SK-N-SH (cell line): ENCODE measurements at regions not wholly inside any gene's neighbourhood (a gene's known extent, or its start where the extent isn't known, plus 50 kb on each side); places are given as distances from the start of the nearest gene placed in this dataset.

ENCODE experiments used
- EP300 ChIP-seq, 2 experiments: IDR thresholded peaks; 2 replicates each; pipeline versions ENCODE4 v1.4.0 to v1.6.1; 2012; ENCODE audit warnings: borderline replicate concordance in 1 of 2, low read depth in 1 of 2, low read length in 1 of 2
- EZH2phosphoT487 ChIP-seq: fragments of 200-600 bp; sonication (generic); IDR thresholded peaks from 2 replicates; pipeline ENCODE4 v1.6.1; 2017; ENCODE audit warnings: low read depth, mixed run types, mild to moderate bottlenecking, antibody characterized with exemption, moderate library complexity, borderline replicate concordance
- FOXM1 ChIP-seq: IDR thresholded peaks from 2 replicates; pipeline ENCODE4 v1.4.0; 2012; ENCODE audit warnings: low read depth, mild to moderate bottlenecking
- RCOR1 ChIP-seq: fragments of 150-350 bp; IDR thresholded peaks from 2 replicates; pipeline ENCODE4 v1.6.1; 2017; ENCODE audit warnings: antibody characterized with exemption, low read length
- RXRA ChIP-seq: IDR thresholded peaks from 2 replicates; pipeline ENCODE4 v1.4.0; 2012; ENCODE audit warnings: low read depth, mild to moderate bottlenecking, borderline replicate concordance
- TF ChIP-seq, protein P1 (sequence below): fragments of 200-600 bp; sonication (generic); IDR thresholded peaks from 2 replicates; pipeline ENCODE4 v1.6.1; 2017; ENCODE audit warnings: antibody characterized with exemption, mild to moderate bottlenecking, moderate library complexity
- TF ChIP-seq, protein P2 (sequence below): IDR thresholded peaks from 2 replicates; pipeline ENCODE4; 2012
- TF ChIP-seq, protein P3 (sequence below): IDR thresholded peaks from 2 replicates; pipeline ENCODE4 v1.4.0; 2012; ENCODE audit warnings: low read depth, borderline replicate concordance
- TF ChIP-seq, protein P4 (sequence below): IDR thresholded peaks from 2 replicates; pipeline ENCODE4 v1.4.0; 2012; ENCODE audit warnings: low read depth
- TF ChIP-seq, protein P5 (sequence below): IDR thresholded peaks from 2 replicates; pipeline ENCODE4 v1.6.1; 2012; ENCODE audit warnings: mild to moderate bottlenecking, low read depth, low read length, moderate library complexity

DNA sequence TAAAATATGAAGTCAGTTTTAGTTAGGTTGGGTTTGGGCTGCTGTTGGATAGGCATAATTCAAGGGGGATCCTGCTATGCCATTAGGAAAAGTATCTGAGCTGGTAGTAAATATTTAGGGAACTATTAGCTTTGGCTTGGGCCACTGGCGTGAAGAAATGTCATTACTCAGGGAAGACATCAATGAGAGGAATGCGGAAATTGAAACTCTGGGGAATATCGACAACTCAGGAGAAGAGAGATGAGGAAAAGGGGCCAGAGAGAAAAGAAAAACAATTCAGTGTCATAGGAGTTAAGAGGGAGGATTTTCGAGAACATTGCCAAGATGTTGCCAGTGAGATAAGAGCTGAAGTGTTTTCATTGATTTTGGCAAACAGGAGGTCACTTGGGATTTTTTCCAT, 149.7 kb upstream of the PARD3B start:
- no peak for TF ChIP-seq RCOR1
- TF ChIP-seq, protein P1, sequence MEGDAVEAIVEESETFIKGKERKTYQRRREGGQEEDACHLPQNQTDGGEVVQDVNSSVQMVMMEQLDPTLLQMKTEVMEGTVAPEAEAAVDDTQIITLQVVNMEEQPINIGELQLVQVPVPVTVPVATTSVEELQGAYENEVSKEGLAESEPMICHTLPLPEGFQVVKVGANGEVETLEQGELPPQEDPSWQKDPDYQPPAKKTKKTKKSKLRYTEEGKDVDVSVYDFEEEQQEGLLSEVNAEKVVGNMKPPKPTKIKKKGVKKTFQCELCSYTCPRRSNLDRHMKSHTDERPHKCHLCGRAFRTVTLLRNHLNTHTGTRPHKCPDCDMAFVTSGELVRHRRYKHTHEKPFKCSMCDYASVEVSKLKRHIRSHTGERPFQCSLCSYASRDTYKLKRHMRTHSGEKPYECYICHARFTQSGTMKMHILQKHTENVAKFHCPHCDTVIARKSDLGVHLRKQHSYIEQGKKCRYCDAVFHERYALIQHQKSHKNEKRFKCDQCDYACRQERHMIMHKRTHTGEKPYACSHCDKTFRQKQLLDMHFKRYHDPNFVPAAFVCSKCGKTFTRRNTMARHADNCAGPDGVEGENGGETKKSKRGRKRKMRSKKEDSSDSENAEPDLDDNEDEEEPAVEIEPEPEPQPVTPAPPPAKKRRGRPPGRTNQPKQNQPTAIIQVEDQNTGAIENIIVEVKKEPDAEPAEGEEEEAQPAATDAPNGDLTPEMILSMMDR: no peak
- no peak for TF ChIP-seq FOXM1
- TF ChIP-seq, protein P2, sequence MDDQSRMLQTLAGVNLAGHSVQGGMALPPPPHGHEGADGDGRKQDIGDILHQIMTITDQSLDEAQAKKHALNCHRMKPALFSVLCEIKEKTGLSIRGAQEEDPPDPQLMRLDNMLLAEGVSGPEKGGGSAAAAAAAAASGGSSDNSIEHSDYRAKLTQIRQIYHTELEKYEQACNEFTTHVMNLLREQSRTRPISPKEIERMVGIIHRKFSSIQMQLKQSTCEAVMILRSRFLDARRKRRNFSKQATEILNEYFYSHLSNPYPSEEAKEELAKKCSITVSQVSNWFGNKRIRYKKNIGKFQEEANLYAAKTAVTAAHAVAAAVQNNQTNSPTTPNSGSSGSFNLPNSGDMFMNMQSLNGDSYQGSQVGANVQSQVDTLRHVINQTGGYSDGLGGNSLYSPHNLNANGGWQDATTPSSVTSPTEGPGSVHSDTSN: no peak
- TF ChIP-seq EP300 (IDR thresholded peaks at IDR 0.05; ENCODE audit: borderline replicate concordance in 1 of 2, low read depth in 1 of 2, low read length in 1 of 2): no peak
- TF ChIP-seq, protein P3, sequence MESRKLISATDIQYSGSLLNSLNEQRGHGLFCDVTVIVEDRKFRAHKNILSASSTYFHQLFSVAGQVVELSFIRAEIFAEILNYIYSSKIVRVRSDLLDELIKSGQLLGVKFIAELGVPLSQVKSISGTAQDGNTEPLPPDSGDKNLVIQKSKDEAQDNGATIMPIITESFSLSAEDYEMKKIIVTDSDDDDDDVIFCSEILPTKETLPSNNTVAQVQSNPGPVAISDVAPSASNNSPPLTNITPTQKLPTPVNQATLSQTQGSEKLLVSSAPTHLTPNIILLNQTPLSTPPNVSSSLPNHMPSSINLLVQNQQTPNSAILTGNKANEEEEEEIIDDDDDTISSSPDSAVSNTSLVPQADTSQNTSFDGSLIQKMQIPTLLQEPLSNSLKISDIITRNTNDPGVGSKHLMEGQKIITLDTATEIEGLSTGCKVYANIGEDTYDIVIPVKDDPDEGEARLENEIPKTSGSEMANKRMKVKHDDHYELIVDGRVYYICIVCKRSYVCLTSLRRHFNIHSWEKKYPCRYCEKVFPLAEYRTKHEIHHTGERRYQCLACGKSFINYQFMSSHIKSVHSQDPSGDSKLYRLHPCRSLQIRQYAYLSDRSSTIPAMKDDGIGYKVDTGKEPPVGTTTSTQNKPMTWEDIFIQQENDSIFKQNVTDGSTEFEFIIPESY: no peak
- TF ChIP-seq, protein P4, sequence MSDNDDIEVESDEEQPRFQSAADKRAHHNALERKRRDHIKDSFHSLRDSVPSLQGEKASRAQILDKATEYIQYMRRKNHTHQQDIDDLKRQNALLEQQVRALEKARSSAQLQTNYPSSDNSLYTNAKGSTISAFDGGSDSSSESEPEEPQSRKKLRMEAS: no peak
- TF ChIP-seq EZH2phosphoT487: no peak
- TF ChIP-seq, protein P5, sequence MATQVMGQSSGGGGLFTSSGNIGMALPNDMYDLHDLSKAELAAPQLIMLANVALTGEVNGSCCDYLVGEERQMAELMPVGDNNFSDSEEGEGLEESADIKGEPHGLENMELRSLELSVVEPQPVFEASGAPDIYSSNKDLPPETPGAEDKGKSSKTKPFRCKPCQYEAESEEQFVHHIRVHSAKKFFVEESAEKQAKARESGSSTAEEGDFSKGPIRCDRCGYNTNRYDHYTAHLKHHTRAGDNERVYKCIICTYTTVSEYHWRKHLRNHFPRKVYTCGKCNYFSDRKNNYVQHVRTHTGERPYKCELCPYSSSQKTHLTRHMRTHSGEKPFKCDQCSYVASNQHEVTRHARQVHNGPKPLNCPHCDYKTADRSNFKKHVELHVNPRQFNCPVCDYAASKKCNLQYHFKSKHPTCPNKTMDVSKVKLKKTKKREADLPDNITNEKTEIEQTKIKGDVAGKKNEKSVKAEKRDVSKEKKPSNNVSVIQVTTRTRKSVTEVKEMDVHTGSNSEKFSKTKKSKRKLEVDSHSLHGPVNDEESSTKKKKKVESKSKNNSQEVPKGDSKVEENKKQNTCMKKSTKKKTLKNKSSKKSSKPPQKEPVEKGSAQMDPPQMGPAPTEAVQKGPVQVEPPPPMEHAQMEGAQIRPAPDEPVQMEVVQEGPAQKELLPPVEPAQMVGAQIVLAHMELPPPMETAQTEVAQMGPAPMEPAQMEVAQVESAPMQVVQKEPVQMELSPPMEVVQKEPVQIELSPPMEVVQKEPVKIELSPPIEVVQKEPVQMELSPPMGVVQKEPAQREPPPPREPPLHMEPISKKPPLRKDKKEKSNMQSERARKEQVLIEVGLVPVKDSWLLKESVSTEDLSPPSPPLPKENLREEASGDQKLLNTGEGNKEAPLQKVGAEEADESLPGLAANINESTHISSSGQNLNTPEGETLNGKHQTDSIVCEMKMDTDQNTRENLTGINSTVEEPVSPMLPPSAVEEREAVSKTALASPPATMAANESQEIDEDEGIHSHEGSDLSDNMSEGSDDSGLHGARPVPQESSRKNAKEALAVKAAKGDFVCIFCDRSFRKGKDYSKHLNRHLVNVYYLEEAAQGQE: no peak
- no peak for TF ChIP-seq RXRA
